HG02763 (cell line): ENCODE measurements at regions not wholly inside any gene's neighbourhood (a gene's known extent, or its start where the extent isn't known, plus 50 kb on each side); places are given as distances from the start of the nearest gene placed in this dataset.
A peak's percentile ranks its signal among the peaks of the same experiment; 100 is the strongest.

Source experiments
- ATAC-seq: cut with Tn5 transposase; IDR thresholded peaks from one replicate; pipeline ENCODE4 v1.9.1; 2021; ENCODE audit warnings: mild to moderate bottlenecking, moderate library complexity; ENCODE audit not compliant: unreplicated experiment

DNA sequence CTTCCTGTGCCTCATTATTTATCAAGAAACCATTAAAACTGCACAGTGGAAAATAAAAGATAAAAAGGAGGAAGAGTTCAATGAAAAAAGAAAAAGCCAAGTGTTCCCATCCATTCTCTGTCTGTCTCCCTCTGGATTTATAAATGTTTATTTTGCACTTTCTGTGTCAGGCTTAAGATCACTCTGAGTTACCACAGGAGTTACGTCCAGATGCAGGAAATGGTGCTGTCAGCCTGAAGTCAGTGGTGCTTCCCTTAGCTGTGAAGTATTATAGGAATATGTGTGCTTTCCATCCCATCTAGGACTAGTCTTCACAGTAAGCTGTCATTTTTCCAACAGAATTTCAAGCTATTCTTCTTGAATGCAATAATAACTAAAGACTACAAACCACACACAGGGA lies 420.2 kb downstream of the KCTD12 start:
- ATAC-seq: no peak

DNA sequence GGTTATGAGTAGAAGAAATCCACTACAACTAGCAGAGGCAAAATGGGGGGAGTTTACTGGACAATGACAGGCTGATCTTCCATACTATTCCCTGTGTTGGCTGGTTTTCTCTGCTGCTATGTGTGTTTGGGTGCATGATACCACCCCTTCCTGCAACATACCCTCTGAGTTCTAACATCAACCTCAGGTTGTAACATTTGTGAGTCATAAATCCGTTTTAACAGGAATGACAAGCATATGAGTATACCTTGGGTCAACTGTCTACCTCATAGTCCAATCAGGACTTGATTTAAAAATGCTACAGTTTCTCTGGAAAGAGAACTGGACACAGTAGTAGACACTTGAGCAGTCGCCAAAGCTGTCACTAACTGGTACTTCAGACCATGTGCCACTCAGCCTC lies 422.9 kb downstream of the KCTD12 start:
- no peak for ATAC-seq

DNA sequence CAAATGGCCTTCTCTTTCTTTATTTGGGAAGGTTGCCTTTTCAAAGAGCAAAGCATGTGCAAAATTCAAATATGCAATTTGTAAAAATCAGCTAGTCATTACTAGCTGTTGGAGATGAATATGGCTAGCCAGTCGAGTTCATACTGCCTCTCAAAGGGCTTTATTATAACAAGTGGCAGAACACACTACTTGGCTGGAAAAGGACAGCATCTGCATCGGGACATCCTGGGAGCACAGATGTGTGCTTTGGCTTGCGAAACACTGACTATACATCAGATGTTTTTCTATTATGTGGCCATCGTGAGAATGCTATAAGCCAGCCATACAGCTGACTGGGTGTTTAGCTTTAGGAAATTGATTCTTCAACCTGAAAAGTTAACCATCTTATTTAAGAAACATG lies 424.2 kb downstream of the KCTD12 start:
- no peak for ATAC-seq

DNA sequence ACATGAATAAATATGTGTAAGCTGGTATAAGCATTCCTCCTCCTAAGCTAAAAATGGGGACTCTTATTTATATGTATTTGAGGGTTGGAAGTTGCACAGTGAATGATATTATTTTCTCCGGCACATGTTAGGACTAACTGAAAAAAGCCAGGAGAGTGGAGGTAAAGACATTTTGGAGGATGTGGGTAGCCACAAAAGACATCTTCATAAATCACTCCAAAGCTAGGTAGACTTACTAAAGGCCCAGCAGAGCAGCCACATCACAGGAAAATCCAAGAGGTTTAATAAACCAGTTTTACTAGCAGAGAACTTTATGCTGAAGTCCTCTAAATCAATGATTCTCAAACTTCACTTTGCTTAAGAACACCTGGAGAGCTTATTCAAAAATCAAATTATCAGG lies 424.7 kb downstream of the KCTD12 start:
- no peak for ATAC-seq

DNA sequence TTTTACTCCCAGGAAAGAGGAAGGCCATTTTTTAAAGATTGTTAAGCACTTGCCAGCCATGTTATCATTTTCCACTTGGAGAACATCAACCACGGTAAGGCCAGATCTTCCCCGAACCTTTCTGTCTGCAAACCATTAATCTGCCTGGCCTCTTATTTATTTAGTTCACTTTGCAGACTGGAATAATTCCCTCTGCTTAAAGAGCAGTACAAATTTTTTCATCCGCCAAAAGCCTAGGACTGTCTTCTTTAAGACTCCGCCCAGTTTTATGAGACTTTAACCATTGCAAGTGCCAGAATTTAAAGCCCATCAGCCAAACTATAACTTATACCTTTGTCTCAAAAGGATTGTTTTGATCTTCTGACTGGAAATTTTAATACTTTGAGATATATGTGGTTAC lies 426.3 kb downstream of the KCTD12 start:
- ATAC-seq: no peak

DNA sequence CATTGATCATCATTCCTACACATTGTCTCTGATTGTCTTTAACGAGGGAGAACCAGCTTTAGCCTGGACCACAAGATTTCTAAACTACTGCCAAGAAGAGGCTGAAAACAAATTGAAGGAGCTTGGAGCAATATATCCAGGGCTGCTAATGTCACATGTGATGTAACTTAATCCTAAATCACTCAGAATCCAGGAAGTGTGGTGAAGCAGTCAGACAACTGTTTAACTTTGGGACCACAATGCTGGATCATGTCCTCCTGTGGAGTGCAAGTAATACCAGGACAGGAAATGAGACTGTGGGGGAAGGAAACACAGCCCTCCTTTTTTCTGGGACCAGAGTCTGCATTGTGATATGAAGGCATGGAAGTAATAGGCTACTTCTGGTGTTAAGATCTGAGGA lies 430.2 kb downstream of the KCTD12 start:
- no peak for ATAC-seq

DNA sequence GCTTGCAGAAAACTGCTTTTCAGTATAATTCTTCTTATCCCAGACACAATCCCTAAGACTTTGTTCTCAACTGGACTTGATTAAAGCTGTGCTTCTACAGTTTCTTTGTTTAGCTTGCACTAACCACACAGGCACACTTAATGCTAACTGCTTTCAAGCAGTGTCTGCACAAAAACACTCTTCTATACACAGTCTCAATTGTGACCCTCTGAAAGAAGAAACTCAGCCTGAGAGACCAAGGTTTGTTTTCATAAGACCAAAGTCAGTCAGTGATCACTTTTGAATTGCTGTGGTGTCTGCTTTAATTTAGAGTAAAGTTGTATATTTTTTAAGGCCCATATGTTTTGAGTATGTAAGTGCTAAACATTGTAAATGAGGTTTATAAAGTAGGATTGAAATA lies 431.2 kb downstream of the KCTD12 start:
- no peak for ATAC-seq

DNA sequence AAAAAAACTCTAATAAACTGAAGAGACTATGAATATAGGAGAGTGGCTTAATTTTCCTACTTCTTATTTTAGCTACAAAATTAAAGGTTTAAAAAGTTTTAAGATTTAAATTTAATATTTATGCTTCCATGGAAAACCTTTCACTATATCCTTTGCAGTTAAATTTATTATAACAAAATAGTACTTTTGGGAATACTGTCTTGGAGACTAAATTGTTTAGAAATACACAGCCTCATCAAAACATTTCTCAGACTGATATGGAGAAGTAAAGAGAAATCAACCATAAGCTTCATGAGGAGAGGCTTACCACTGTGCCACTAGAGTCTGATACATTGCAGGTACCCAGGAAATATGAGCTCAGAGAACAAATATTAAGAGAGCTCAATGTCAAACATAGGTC lies 436.5 kb downstream of the KCTD12 start:
- ATAC-seq: no peak

DNA sequence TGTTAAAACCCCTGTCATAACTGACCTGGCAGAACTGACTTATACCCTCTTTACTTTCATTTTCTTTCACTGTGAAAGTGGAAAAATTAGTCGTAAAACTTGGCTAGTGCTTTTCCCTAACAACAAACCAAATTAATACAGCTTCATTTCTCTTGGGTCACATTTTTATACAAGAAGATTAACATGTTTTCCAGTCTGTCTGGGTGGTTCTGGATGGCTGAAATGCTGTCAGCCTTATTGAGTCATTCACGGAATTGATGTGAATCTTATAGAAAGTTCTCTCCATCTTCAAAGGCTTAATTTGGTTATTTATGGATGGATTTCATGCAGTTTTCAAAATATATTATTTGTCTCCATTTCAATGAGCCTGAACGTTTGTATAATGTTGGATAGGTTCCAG lies 440.0 kb downstream of the KCTD12 start:
- no peak for ATAC-seq

DNA sequence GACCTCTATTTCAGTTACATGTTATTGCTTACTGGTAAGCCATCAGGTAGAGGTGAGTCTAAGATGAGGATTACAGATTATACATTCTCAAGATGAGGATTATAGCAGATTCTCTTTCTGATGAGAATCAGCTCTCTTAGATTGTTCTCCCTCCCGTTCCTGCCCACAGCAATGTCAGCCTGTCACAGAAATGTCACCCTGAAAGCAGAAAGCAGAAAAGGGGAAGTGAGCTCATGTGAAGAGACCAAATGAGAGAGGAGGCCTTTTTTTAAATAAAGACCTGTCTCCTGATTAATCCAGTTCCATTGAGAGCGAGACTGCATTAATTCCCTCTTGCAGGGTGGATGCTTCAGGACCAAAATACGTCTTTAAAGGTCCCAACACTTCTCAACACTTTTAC lies 445.6 kb downstream of the KCTD12 start:
- peak; percentile 91 for ATAC-seq

DNA sequence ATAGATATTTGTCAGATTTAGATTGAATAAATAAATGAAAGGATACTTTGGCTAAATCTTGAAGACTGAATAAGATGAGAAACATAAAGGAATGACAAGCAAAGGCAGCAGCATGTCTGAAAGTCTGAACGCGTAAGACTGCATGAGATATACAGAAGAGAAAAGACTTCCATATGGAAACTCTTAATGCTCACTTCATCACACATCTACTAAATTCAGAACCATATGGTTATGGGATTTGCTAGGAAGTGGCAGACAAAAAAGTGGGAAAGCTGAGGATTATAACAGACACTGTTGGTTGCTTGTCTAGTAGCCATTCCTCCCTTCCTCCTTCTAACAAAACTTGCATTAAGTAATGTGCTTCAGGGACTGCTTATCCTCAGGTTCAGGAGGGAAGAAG lies 446.7 kb downstream of the KCTD12 start:
- ATAC-seq: no peak

DNA sequence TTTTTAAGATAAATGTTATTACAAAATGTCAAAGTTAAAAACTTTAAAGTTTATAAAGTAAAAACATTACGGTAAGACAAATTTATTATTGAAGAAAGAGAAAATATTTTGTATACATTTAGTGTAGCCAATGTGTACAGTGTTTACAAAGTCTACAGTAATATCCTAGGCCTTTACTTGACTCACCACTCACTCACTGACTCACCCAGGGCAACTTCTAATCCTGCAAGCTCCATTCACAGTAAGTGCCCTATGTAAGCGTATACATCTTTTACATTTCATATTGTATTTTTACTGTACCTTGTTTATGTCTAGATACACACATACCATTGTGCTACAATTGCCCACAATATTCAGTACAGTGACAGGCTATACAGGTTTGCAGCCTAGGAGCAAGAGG lies 448.2 kb downstream of the KCTD12 start:
- no peak for ATAC-seq

DNA sequence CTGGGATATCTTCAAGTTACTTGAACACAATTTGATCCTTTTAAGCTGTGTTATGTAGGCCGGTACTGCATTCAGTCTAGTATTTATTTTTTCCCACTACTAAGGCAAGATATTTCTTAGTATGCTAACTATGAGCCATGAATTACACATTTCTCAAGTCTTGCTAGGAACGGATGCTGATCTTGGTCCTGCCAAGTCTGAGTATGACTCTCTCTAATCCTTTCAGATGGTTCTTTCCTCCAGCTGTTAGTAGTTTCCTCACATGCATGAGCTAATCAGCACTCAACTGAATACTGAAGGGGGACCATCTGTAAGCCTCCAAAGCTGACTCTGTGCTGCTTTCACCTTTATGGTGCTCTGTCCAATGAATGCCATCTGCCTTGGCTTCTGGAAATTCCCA lies 460.3 kb downstream of the KCTD12 start:
- ATAC-seq: no peak

DNA sequence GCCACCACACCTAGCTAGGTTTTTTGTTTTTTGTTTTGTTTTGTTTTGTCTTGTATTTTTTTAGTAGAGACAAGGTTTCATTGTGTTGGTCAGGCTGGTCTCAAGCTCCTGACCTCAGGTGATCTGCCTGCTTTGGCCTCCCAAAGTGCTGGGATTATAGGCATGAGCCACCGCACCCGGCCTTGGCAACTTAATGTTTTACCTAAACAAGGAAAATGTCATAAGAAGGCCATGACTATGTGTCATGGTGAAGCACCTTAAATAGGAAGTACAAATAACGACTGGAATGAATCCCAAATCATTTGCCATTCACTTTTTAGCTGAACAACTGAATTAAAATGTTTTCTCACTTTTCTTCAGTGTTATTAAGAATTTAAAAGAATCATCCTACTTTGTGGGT lies 465.2 kb downstream of the KCTD12 start:
- ATAC-seq: no peak

DNA sequence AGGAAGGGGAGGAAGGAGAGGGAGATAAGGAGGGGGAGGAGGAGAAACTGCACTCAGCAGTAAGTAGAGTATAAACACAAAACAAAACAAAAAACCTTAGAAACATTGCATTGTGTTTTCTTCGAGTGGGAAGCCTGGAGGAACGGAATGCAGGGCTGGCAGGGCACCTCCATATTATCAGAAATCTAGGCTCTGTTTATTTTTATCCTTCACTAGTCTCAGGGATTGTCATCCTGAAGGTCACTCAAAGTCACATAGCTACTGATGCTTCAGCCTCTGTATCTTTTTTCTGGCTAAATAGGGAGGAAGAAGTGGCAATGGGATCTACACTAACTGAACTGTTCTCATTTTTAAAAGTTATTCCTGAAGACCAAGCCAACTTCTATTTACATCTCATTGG lies 467.8 kb downstream of the KCTD12 start:
- no peak for ATAC-seq

DNA sequence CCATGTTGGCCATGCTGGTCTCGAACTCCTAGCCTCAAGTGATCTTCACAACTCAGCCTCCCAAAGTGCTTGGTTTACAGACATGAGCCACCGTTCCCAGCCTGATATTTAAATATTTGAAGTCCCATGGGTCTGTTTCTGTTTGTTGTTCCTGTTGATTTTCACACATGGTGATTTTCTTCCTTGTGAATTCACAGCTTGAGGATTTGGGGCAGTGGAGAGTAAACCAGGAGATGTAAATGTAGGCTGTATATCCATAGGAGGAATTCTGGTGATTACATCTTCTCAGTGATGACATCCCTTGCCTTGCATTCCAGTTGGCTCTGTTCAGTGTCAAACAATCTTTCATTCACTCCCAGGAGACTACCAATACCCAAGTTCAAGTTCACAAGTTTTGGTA lies 471.9 kb downstream of the KCTD12 start:
- no peak for ATAC-seq

DNA sequence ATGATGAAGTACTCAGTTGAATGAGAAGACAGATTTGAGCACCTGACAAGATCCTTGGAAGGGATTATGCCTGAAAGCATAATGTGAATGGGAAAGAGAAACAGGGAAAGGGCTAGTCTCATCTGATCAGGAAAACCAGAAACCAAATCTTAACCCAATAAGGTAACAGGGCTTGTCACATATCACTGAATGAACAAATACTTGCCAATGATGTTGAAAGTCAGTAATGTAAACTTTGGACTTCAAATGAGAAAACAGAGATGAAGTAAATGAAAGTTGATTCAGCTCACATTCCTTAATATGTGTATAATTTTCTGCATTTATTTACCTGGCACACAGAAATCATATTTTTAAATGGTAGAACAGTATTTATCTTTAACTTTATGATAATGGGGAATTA lies 480.0 kb downstream of the KCTD12 start:
- ATAC-seq: no peak

DNA sequence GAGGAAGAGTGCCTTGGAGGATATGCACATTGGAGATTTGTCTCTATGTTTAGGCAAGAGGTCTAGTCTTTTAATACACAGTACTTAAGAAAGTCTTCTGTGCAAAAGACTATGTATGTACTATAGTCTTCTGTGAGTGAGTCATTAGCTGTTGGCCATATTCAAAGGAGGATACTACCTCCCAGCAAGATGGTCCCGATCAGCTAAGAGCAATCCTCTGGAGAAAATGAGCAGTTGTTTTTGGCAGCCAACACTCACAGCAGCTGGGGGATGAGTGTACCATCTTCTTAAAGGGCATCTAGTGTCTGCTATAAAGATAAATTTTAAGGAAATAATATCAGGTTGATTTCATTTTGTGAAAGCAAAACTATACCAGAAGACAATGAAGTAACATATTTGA lies 487.8 kb downstream of the KCTD12 start:
- ATAC-seq: no peak

DNA sequence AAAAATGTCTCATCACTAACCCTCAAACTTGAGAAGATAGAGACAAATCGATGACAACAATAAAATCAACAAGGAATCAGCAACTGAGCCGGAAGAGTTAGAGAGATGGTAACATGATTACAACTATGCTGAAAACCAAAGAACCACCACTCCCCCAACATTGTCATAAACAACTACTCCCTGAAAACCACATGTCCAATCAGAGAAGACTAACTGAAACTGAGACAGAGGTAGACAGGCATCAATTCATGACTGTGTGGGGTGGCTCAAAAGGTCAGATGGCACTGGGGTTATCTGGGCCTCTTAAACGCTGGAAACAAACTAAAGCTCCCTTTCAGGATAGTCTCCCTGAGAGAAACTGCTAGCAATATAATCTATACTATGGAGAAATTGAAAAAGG lies 488.8 kb downstream of the KCTD12 start:
- ATAC-seq: no peak

DNA sequence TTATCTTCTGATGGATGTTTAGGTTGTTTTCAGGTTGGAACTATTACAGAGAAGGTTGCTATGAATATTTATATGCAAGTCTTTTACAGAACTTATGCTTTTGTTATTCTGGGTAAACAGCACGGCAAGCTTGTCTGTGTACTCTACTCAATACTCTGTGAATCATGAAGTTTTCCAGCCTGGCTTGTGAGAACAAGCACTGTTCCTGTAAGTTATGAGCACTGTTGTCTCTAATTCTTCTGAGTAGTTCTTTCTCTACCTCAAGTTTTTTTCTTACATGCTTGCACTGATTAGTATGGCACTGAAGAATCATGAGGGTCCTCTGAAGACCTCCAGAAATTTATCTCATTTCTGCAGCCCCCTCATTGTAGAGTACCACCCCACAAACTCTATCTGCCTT lies 496.9 kb downstream of the KCTD12 start:
- ATAC-seq: no peak

DNA sequence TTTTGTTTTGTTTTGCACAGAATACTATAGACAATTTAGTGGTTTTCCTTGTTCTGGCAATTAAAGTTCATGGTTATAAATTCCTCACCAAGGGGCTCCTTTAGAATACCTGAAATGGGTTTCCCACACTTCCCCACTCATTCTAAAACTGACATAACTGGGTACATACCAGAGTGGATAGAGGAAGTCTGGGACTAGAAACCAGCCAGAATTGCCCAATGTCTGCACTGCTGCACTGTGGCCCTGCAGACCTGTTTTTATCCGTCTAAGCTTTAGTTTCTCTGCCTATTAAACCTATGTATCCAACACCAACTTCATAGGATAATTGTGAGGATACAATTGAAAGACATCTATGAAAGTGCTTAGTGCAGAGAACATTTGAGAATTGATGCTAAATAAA lies 498.6 kb downstream of the KCTD12 start:
- ATAC-seq: no peak

DNA sequence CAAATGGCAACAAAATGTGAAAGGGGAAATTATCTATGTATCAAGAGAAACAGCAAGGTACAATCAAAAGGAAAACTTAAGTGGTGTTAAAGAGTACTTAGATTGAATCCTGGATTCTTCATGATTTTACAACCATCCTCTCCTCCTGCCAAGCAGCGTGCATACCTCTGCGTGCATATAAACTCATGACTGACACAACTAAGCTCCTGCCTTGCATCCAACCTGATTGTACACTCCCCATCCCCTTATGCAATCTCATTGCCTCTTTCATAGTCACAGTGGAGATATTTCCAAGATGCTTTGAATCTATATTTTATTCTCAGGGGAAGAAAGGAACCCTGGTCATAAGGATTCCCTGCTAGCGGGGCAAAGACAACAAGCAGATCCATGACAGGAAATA lies 499.9 kb downstream of the KCTD12 start:
- no peak for ATAC-seq

DNA sequence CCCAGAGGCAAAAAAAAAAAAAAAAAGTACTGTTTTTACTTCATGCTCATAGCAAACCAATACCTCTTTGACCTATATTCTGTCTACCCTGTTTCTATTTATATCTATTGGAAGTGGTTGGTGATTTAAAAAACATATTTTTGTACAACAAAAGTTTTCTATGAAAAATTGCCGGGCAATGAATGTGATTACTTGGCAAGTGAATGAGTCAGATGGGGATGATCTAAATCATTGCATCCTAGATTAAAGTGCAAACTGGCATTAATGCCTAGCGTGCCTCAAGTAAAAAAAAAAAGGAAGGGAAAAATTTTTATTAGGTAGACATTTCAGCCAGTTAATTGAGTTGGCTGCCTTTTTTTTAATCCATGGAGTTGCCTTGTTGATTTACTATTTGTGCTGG lies 500.6 kb downstream of the KCTD12 start:
- no peak for ATAC-seq
